ENCODE measurements at regions not wholly inside any gene's neighbourhood (a gene's known extent, or its start where the extent isn't known, plus 50 kb on each side); places are given as distances from the start of the nearest gene placed in this dataset.
"Not testable (repeated sequence)": the region's sequence is repeated elsewhere in the genome, so short reads cannot be mapped to it uniquely, and the experiment has no call there.

GRCh38 chr5:34261020-34261419 is 218.0 kb upstream of the C1QTNF3 start:
- not testable (repeated sequence) for H3K4me3 ChIP-seq (ENCODE audit: low read length)

- not testable (repeated sequence) for H3K4me3 ChIP-seq (ENCODE audit: low read length)
These were observed 223.1 kb upstream of the C1QTNF3 start for GRCh38 chr5:34266151-34266550.

GRCh38 chr5:34296759-34297158 is 253.7 kb upstream of the C1QTNF3 start:
- H3K4me3 ChIP-seq (ENCODE audit: low read length) = not testable (repeated sequence)

GRCh38 chr5:34329201-34329600 is 286.2 kb upstream of the C1QTNF3 start:
- not testable (repeated sequence) for H3K4me3 ChIP-seq (ENCODE audit: low read length)

- H3K4me3 ChIP-seq (ENCODE audit: low read length) = not testable (repeated sequence)
These were observed 286.6 kb upstream of the C1QTNF3 start for GRCh38 chr5:34329611-34330108.

- not testable (repeated sequence) for H3K4me3 ChIP-seq (ENCODE audit: low read length)
These were observed 289.0 kb upstream of the C1QTNF3 start for GRCh38 chr5:34331928-34332454.

- H3K4me3 ChIP-seq (ENCODE audit: low read length) = not testable (repeated sequence)
These were observed 296.5 kb upstream of the C1QTNF3 start for GRCh38 chr5:34339408-34340001.

GRCh38 chr5:34354440-34354839 is 301.7 kb upstream of the RAI14 start:
- H3K4me3 ChIP-seq (ENCODE audit: low read length) = not testable (repeated sequence)

- H3K4me3 ChIP-seq (ENCODE audit: low read length) = not testable (repeated sequence)
These were observed 284.7 kb upstream of the RAI14 start for GRCh38 chr5:34371417-34371816.

- H3K4me3 ChIP-seq (ENCODE audit: low read length) = not testable (repeated sequence)
These were observed 284.3 kb upstream of the RAI14 start for GRCh38 chr5:34371817-34372216.

GRCh38 chr5:34372739-34373138 is 283.4 kb upstream of the RAI14 start:
- not testable (repeated sequence) for H3K4me3 ChIP-seq (ENCODE audit: low read length)

- H3K4me3 ChIP-seq (ENCODE audit: low read length) = not testable (repeated sequence)
These were observed 278.5 kb upstream of the RAI14 start for GRCh38 chr5:34377651-34378050.

- H3K4me3 ChIP-seq (ENCODE audit: low read length) = not testable (repeated sequence)
These were observed 277.6 kb upstream of the RAI14 start for GRCh38 chr5:34378498-34378897.

GRCh38 chr5:34388754-34389153 is 267.4 kb upstream of the RAI14 start:
- not testable (repeated sequence) for H3K4me3 ChIP-seq (ENCODE audit: low read length)

GRCh38 chr5:34409373-34409772 is 246.8 kb upstream of the RAI14 start:
- no peak for TF ChIP-seq ZNF274 (IDR thresholded peaks at IDR 0.05; ENCODE audit: low read depth, low read length)
- H3K4me3 ChIP-seq (ENCODE audit: low read length) = no peak overlapping the region

GRCh38 chr5:34410411-34411139 is 245.6 kb upstream of the RAI14 start:
- H3K4me3 ChIP-seq (ENCODE audit: low read length) = no peak overlapping the region
- no peak for TF ChIP-seq ZNF274 (IDR thresholded peaks at IDR 0.05; ENCODE audit: low read depth, low read length)
